Activated CD8-positive, alpha-beta memory T cell treated with anti-CD3 and anti-CD28 coated beads, Interleukin-2, amount 10 ng/mL, durations not matched to agents 7 days and 5 days (primary cell): ENCODE measurements at regions not wholly inside any gene's neighbourhood (a gene's known extent, or its start where the extent isn't known, plus 50 kb on each side); places are given as distances from the start of the nearest gene placed in this dataset.

Source experiments
- ATAC-seq: fragments of 150-1000 bp; cut with Tn5 transposase; one replicate; pipeline ENCODE4 v1.10.0; 2021; ENCODE audit warnings: moderate library complexity
- CTCF ChIA-PET: fragments of 350-600 bp; sonication (Branson Sonifier 250); formaldehyde crosslinking; loops from one replicate; lab custom pipeline; 2021; ENCODE audit warnings: antibody characterized with exemption; lab: Charles Lee
- DNase-seq: peaks from one replicate; pipeline ENCODE4 v3.0.0-alpha.2; 2020
- H3K27ac Mint-ChIP-seq: one replicate; pipeline ENCODE4 v1.8.0; 2021; ENCODE audit warnings: mild to moderate bottlenecking, mixed read lengths
- H3K27me3 Mint-ChIP-seq: one replicate; pipeline ENCODE4 v1.8.0; 2021; ENCODE audit warnings: mixed read lengths
- H3K36me3 Mint-ChIP-seq: one replicate; pipeline ENCODE4 v1.8.0; 2021; ENCODE audit warnings: mild to moderate bottlenecking, mixed read lengths
- H3K4me1 Mint-ChIP-seq: one replicate; pipeline ENCODE4 v1.8.0; 2021; ENCODE audit warnings: mixed read lengths
- H3K4me3 Mint-ChIP-seq: one replicate; pipeline ENCODE4 v1.8.0; 2021; ENCODE audit warnings: mild to moderate bottlenecking, moderate library complexity, mixed read lengths
- H3K9me3 Mint-ChIP-seq: one replicate; pipeline ENCODE4 v1.8.0; 2022; ENCODE audit warnings: low read depth, mixed read lengths

DNA sequence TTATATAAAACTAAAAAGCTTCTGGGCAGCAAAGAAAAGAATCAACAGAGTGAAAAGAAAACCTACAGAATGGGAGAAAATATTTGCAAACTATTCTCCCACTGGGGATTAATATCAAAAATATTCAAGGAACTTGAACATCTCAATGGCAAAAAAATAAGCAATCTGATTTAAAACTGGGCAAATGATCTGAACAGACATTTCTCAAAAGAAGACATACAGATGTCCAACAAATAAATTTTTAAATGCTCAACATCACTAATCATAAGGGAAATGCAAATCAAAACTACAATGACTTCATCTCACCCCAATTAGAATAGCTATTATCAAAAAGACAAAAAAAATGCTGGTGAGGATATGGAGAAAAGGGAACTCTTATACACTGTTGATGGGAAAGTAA is 57.2 kb upstream of the SSBP2 start:
- Mint-ChIP-seq H3K27me3 (no peaks in the 10 kb centered on the region), H3K9me3 (no peaks in the 10 kb centered on the region), H3K4me1 (peaks cover 5% of the 10 kb centered on the region), H3K4me3 (no peak overlapping the region), H3K27ac (no peak overlapping the region), H3K36me3 (peaks cover 2% of the 10 kb centered on the region)
- ATAC-seq (no peak), DNase-seq (no peak)
- CTCF ChIA-PET: no interaction called here

DNA sequence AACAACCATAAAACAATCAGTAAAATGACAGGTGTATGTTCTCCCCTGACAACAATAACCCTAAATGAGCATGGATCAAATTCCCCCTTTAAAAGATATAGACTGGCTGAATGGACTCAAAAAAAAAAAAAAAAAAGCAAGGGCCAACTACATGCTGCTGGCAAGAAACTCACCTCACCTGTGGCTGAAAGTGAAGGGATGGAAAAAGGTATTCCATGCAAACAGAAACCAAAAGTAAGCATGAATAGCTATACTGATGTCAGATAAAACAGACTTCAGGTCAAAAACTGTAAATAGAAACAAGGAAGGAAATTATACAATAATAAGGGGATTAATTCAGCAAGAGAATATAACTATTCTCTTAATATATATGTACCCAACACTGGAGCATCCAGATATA is 54.2 kb upstream of the SSBP2 start:
- Mint-ChIP-seq H3K4me3 (no peak overlapping the region), H3K9me3 (no peaks in the 10 kb centered on the region), H3K27ac (no peak overlapping the region), H3K36me3 (peaks cover 2% of the 10 kb centered on the region), H3K4me1 (peaks cover 5% of the 10 kb centered on the region), H3K27me3 (no peaks in the 10 kb centered on the region)
- DNase-seq: no peak
- ATAC-seq: no peak
- CTCF ChIA-PET: no interaction called here

DNA sequence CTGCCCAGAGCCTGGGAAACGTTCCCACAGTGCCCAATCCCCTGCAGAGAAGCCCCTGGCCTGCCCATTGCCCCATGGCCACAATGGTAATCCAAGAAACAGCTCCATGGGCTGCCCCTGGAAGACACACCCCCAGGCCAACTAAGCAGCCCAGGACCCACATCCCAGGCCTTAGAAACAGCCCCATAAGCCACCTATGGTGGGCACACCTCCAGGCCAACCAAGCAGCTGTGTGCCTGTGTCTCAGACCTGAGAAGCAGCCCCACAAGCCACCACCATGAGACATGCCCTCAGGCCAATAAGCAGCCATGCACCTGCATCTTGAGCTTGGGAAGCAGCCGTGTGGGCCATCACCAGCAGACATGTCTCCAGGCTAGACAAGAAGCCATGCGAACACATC is 52.9 kb upstream of the SSBP2 start:
- no peaks in the 10 kb centered on the region for H3K9me3 Mint-ChIP-seq
- peaks cover 5% of the 10 kb centered on the region for H3K4me1 Mint-ChIP-seq
- CTCF ChIA-PET: no interaction called here
- no peak overlapping the region for H3K27ac Mint-ChIP-seq
- H3K36me3 Mint-ChIP-seq: peaks cover 2% of the 10 kb centered on the region
- ATAC-seq: no peak
- no peak overlapping the region for H3K4me3 Mint-ChIP-seq
- peaks cover 4% of the 10 kb centered on the region for H3K27me3 Mint-ChIP-seq
- DNase-seq: no peak

DNA sequence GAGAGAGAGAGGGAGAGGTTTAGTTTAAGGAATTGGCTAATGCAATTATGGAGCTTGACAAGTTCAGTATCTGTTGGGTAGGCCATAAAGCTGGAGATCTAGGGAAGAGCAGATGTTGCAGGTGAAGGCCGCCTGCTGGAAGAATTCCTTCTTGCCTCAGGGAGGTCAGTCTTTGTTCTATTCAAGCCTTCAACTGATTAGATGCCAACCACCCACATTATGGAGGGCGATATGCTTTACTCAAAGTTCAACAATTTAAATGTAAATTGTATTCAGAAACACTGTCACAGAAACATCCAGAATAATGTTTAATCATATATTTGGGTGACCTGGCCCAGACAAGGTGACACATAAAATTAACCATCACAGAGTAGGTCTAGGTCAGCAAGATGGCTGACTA is 51.7 kb upstream of the SSBP2 start:
- H3K9me3 Mint-ChIP-seq: no peaks in the 10 kb centered on the region
- peaks cover 5% of the 10 kb centered on the region for H3K4me1 Mint-ChIP-seq
- DNase-seq (no peak), ATAC-seq (no peak)
- no peak overlapping the region for H3K4me3 Mint-ChIP-seq
- H3K36me3 Mint-ChIP-seq: peaks cover 2% of the 10 kb centered on the region
- no peak overlapping the region for H3K27ac Mint-ChIP-seq
- H3K27me3 Mint-ChIP-seq: peaks cover 4% of the 10 kb centered on the region
- CTCF ChIA-PET: no interaction called here

DNA sequence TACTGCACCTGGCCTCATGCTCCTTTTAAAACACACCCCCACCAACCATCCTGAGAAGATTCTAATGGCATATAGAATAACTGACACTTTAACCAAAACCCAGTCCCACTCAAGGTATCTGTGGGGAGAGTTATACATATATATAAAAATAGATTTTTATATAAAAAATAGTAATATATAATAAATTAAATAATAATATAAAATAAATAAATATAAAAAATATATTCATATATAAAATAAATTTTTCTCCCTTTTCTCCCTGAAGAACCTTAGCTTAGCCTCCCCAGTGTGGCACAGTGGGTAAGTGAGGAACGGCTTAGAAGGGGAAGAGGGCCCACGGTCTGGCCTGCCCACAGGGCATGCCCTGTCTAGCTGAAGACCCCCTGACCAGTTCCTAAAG is 51.1 kb upstream of the SSBP2 start:
- peaks cover 2% of the 10 kb centered on the region for H3K36me3 Mint-ChIP-seq
- ATAC-seq: no peak
- H3K4me3 Mint-ChIP-seq: no peak overlapping the region
- no peaks in the 10 kb centered on the region for H3K9me3 Mint-ChIP-seq
- peaks cover 5% of the 10 kb centered on the region for H3K4me1 Mint-ChIP-seq
- CTCF ChIA-PET: no interaction called here
- H3K27ac Mint-ChIP-seq: no peak overlapping the region
- no peak for DNase-seq
- peaks cover 4% of the 10 kb centered on the region for H3K27me3 Mint-ChIP-seq

DNA sequence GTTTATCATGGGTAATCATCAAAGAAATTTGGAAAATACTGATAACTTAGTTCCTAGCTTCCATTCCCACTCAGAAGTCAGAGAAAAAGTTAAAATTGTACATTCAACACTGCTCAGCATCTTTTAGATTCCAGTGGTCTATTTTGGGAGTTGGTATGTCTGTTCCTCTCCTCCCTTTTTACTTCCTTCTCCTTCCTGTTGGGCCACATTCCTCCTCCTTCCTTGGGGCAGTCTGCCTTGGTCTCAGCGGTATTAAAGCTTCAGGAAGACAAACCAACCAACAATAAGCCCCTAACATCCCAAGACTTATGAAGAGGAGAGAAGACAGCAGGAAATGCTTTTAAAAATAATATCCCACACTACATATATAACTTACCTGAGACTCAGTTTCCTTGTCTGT is 49.9 kb upstream of the SSBP2 start:
- Mint-ChIP-seq H3K27me3 (peaks cover 4% of the 10 kb centered on the region), H3K4me3 (no peak overlapping the region), H3K4me1 (peaks cover 5% of the 10 kb centered on the region), H3K36me3 (no peaks in the 10 kb centered on the region), H3K27ac (no peak overlapping the region), H3K9me3 (no peaks in the 10 kb centered on the region)
- no peak for ATAC-seq
- CTCF ChIA-PET: no interaction called here
- no peak for DNase-seq
